ENCODE measurements at regions not wholly inside any gene's neighbourhood (a gene's known extent, or its start where the extent isn't known, plus 50 kb on each side); places are given as distances from the start of the nearest gene placed in this dataset.

DNA sequence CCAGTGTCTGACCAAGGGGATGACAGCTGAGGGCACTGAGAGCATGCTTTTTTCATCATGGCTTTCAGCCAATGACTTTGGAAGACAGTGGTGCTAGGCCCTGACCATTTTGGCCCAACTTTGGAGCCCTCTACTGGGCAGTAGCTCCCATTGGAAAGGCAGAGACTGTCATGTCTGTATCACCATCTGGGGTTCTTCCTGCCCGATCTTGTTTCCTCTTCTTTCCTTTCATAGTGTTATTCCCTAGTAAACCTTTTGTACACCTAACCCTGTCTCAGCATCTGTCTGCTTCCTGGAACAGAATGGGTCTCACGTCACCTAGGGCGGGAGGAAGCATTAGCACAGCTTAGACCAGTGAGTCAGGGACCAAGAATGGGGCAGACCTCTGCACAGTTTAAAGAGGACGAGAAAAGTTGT lies 97.4 kb upstream of the MAST4 start:
- TF ChIP-seq CTCF (CRISPR knock-in tag; IDR thresholded peaks at IDR 0.05) (0 out of 2 replicates have a peak, but pooled peaks have one; percentile 10), ESRRA (CRISPR knock-in tag; IDR thresholded peaks at IDR 0.05; ENCODE audit: low read depth) (no peak), CC2D1A (CRISPR knock-in tag; IDR thresholded peaks at IDR 0.05) (no peak), EZH2 (conservative IDR thresholded peaks at IDR 0.05; ENCODE audit: low read depth, low read length) (no peak), ZNF3 (CRISPR knock-in tag; IDR thresholded peaks at IDR 0.05) (no peak), MED1 (CRISPR knock-in tag; IDR thresholded peaks at IDR 0.05) (no peak), ZNF839 (CRISPR knock-in tag; IDR thresholded peaks at IDR 0.05; ENCODE audit: borderline replicate concordance) (no peak), ZNF609 (CRISPR knock-in tag; IDR thresholded peaks at IDR 0.05; ENCODE audit: borderline replicate concordance) (no peak), ZKSCAN5 (CRISPR knock-in tag; IDR thresholded peaks at IDR 0.05) (no peak), ZNF253 (CRISPR knock-in tag; IDR thresholded peaks at IDR 0.05; ENCODE audit: borderline replicate concordance) (no peak), MTA1 (CRISPR knock-in tag; IDR thresholded peaks at IDR 0.05; ENCODE audit: borderline replicate concordance) (no peak)
- TF ChIP-seq, protein P1, sequence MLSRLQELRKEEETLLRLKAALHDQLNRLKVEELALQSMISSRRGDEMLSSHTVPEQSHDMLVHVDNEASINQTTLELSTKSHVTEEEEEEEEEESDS (CRISPR knock-in tag; IDR thresholded peaks at IDR 0.05; ENCODE audit: borderline replicate concordance), result no peak
